Lung (tissue), 11 donors: ENCODE measurements at regions not wholly inside any gene's neighbourhood (a gene's known extent, or its start where the extent isn't known, plus 50 kb on each side); places are given as distances from the start of the nearest gene placed in this dataset.

Experiments used
- ATAC-seq: fragments of 200-7000 bp; cut with Tn5 transposase; one replicate; pipeline ENCODE4 v1.9.1; 2020; ENCODE audit warnings: moderate number of reproducible peaks; ENCODE audit not compliant: insufficient read depth, low FRiP score
- DNase-seq, 3 donors: peaks; one replicate each; pipeline ENCODE4 v3.0.0-alpha.2; 2013 to 2017
- H3K27ac ChIP-seq, 2 donors: one replicate each; pipeline ENCODE4 v1.5.1; 2013; ENCODE audit warnings: mild to moderate bottlenecking in 2 of 2, moderate library complexity in 2 of 2, control low read depth in 1 of 2, inconsistent platforms in 1 of 2, low read depth in 1 of 2, low read length in 1 of 2
- H3K27me3 ChIP-seq, 3 donors: one replicate each; pipeline ENCODE4 v1.5.1; 2013; ENCODE audit warnings: low read length in 2 of 3; ENCODE audit not compliant: control insufficient read depth in 3 of 3, insufficient read depth in 3 of 3
- H3K36me3 ChIP-seq, 4 donors: one replicate each; pipeline ENCODE4 v1.5.1; 2013; ENCODE audit warnings: low read length in 4 of 4, mild to moderate bottlenecking in 1 of 4, moderate library complexity in 1 of 4; ENCODE audit not compliant: control insufficient read depth in 4 of 4, insufficient read depth in 4 of 4
- H3K4me1 ChIP-seq, 5 donors: one replicate each; pipeline ENCODE4 v1.5.1; 2013; ENCODE audit warnings: low read length in 5 of 5, mild to moderate bottlenecking in 2 of 5, moderate library complexity in 1 of 5; ENCODE audit not compliant: control insufficient read depth in 5 of 5, insufficient read depth in 5 of 5
- H3K4me3 ChIP-seq: one replicate; pipeline ENCODE4 v1.5.1; 2013; ENCODE audit warnings: mild to moderate bottlenecking, control low read depth, moderate library complexity
- H3K9ac ChIP-seq, 2 donors: one replicate each; pipeline ENCODE4 v1.5.1; 2013; ENCODE audit warnings: low read length in 2 of 2, control low read depth in 1 of 2; ENCODE audit not compliant: insufficient read depth in 1 of 2
- H3K9me3 ChIP-seq, 4 donors: one replicate each; pipeline ENCODE4 v1.5.1; 2013; ENCODE audit warnings: low read length in 3 of 4, mild to moderate bottlenecking in 1 of 4, moderate library complexity in 1 of 4; ENCODE audit not compliant: control insufficient read depth in 4 of 4, insufficient read depth in 3 of 4
- CTCF ChIP-seq: IDR thresholded peaks from 2 replicates; pipeline ENCODE4 v1.5.1; 2012; ENCODE audit warnings: mild to moderate bottlenecking; ENCODE audit errors: control extremely low read depth, extremely low read depth
- WGBS, 2 donors: extraction: QIAGEN DNeasy Blood & Tissue Kit; methylation state at CpG; one replicate each; pipeline ENCODE4 v1.1.7; 2013; 5-methylcytosine and 5-hydroxymethylcytosine counted together
- donor health status: control.
- donor health status: control.
- donor health status: Bipolar disorder and iron deficiency.
- donor health status: healthy.
- donor health status: DM: yes; HTN: yes; CAD: no.

GRCh38 chr2:180675170-180675569, 305.2 kb upstream of the UBE2E3 start:
- H3K4me1 ChIP-seq = peaks cover 0 to 9% (median 0%) of the 10 kb centered on the region in 5 donors
- DNase-seq = no peak
- no peak for TF ChIP-seq CTCF
- no peaks in the 10 kb centered on the region for H3K9me3 ChIP-seq
- no peak overlapping the region for H3K9ac ChIP-seq
- no peaks in the 10 kb centered on the region for H3K27me3 ChIP-seq
- H3K27ac ChIP-seq = no peak overlapping the region
- no peak for ATAC-seq
- H3K36me3 ChIP-seq = no peaks in the 10 kb centered on the region
- H3K4me3 ChIP-seq = no peak overlapping the region
- WGBS, 2 donors = 42 to 89% methylated on average over 1 of the region's 1 CpG

- no peak for TF ChIP-seq CTCF
- no peak overlapping the region for H3K4me3 ChIP-seq
- no peaks in the 10 kb centered on the region for H3K9me3 ChIP-seq
- no peaks in the 10 kb centered on the region for H3K36me3 ChIP-seq
- H3K9ac ChIP-seq = no peak overlapping the region
- H3K27ac ChIP-seq = no peak overlapping the region
- DNase-seq = no peak
- H3K27me3 ChIP-seq = no peaks in the 10 kb centered on the region
- WGBS, 2 donors = 55 to 60% methylated on average over 1 of the region's 1 CpG
- H3K4me1 ChIP-seq = no peaks in the 10 kb centered on the region
- no peak for ATAC-seq
Measured at GRCh38 chr2:180672377-180672776, 308.0 kb upstream of the UBE2E3 start.

DNA sequence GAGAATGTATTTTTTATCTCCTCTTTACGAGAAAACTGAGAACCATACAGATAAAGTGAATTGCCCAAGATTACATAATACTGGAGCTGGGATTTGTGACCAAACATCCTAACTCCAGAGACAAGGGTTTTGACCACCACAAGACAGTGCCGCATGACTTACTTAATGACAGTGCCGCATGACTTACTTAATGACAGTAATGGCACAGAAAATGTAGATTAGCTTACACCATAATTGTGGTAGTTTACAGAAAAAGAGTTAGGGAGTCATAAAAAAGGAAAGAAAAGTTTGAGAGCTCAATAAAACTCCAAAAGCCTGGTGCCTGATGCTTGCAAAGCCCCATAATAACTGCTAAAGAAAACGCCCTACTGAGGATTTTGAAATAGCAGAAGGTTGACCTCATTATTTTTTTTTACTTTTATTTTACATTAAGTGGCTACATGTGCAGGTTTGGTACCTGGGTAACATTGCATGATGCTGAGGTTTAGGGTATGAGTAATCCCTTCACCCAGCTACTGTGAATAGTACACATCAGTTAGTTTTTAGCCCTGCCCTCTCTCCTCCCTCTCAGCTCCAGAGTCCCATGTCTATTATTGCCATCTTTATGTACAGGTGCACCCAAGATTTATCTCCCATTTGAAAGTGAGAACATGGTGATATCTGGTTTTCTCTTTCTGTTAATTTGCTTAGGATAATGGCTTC, 310.0 kb upstream of the UBE2E3 start:
- Histone ChIP-seq H3K36me3 (no peaks in the 10 kb centered on the region), H3K9me3 (no peaks in the 10 kb centered on the region), H3K4me3 (no peak overlapping the region), H3K27me3 (no peaks in the 10 kb centered on the region), H3K4me1 (no peaks in the 10 kb centered on the region), H3K27ac (no peak overlapping the region), H3K9ac (no peak overlapping the region)
- no peak for TF ChIP-seq CTCF
- WGBS, 2 donors = 84 to 86% methylated on average over 4 of the region's 4 CpGs
- ATAC-seq (no peak), DNase-seq (no peak)

DNA sequence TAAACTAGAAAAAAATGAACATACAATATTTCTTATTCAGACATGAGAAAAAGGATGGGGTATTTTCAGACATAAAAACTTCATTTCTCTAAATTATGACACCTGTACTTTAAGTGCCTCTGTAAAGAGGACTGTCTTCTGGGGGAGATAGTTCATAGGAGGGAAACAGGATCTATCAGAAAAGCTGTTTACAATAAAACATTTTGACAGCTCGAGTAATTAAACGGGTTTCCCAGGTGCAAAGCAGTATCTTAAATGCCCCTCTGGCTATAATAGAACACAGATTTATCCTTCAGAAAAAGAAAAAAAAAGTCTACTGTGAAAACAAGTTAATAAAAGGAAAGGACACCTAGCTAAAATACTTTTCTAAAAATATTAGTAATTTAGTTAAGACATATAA, 311.4 kb upstream of the UBE2E3 start:
- Histone ChIP-seq H3K9me3 (no peaks in the 10 kb centered on the region), H3K4me3 (no peak overlapping the region), H3K27ac (no peak overlapping the region), H3K36me3 (no peaks in the 10 kb centered on the region), H3K9ac (no peak overlapping the region), H3K4me1 (no peaks in the 10 kb centered on the region), H3K27me3 (no peaks in the 10 kb centered on the region)
- no peak for TF ChIP-seq CTCF
- 60 to 80% methylated on average over 2 of the region's 2 CpGs for WGBS, 2 donors
- ATAC-seq (no peak), DNase-seq (no peak)
